GM12872 (cell line): ENCODE measurements at regions not wholly inside any gene's neighbourhood (a gene's known extent, or its start where the extent isn't known, plus 50 kb on each side); places are given as distances from the start of the nearest gene placed in this dataset.

Experiments
- CTCF ChIP-seq: IDR thresholded peaks from 3 replicates; pipeline ENCODE4 v1.5.1; 2011; ENCODE audit warnings: low read depth, mild to moderate bottlenecking, low read length, moderate library complexity; ENCODE audit not compliant: insufficient read depth

GRCh38 chr11:15495462-15495861 lies 380.7 kb downstream of the INSC start:
- no peak for TF ChIP-seq CTCF

GRCh38 chr11:15497366-15497765 lies 382.6 kb downstream of the INSC start:
- no peak for TF ChIP-seq CTCF

- TF ChIP-seq CTCF: no peak
Observed at GRCh38 chr11:15499674-15500073, 385.0 kb downstream of the INSC start.

GRCh38 chr11:15500643-15501042 lies 385.9 kb downstream of the INSC start:
- no peak for TF ChIP-seq CTCF

GRCh38 chr11:15501566-15501965 lies 386.8 kb downstream of the INSC start:
- TF ChIP-seq CTCF: no peak

- no peak for TF ChIP-seq CTCF
Observed at GRCh38 chr11:15505155-15505554, 390.4 kb downstream of the INSC start.

GRCh38 chr11:15507592-15507991 lies 392.9 kb downstream of the INSC start:
- TF ChIP-seq CTCF: no peak

- TF ChIP-seq CTCF: no peak
Observed at GRCh38 chr11:15509082-15509481, 394.4 kb downstream of the INSC start.
